ENCODE measurements at regions not wholly inside any gene's neighbourhood (a gene's known extent, or its start where the extent isn't known, plus 50 kb on each side); places are given as distances from the start of the nearest gene placed in this dataset.

GRCh38 chr7:35889870-35890269, 89.0 kb downstream of the SEPTIN7 start:
- Histone ChIP-seq H3K36me3 (ENCODE audit: control insufficient read depth, insufficient read depth, low read length) (peaks cover 22% of the 10 kb centered on the region), H3K27ac (ENCODE audit: low read length) (no peak overlapping the region), H3K4me3 (ENCODE audit: low read depth in 2 of 2, low read length in 2 of 2) (no peak overlapping the region), H3K4me1 (ENCODE audit: control insufficient read depth, insufficient read depth, low read length) (no peaks in the 10 kb centered on the region), H3K27me3 (ENCODE audit: control insufficient read depth, insufficient read depth, low read length) (no peaks in the 10 kb centered on the region), H3K9me3 (ENCODE audit: control insufficient read depth, insufficient read depth, low read depth, low read length) (no peaks in the 10 kb centered on the region)
- DNase-seq (ENCODE audit: low read depth, low spot score): no peak
- no peak for TF ChIP-seq TCF7L2 (IDR thresholded peaks at IDR 0.05; ENCODE audit: low read depth, low read length)
- TF ChIP-seq SIN3A (IDR thresholded peaks at IDR 0.05; ENCODE audit: borderline replicate concordance, insufficient read depth, low read depth, low read length): no peak
- no peak for TF ChIP-seq CTCF (IDR thresholded peaks at IDR 0.05)
- no peak for TF ChIP-seq REST (IDR thresholded peaks at IDR 0.05; ENCODE audit: insufficient read depth in 1 of 2, low read depth in 2 of 2, low read length in 1 of 2)
- no peak for TF ChIP-seq POLR2AphosphoS5 (IDR thresholded peaks at IDR 0.05; ENCODE audit: low read depth, low read length)
- no TSS peak for BruUV-seq (replicated peaks)
- ChIA-PET CTCF (no interaction called here), POLR2A (interaction anchor here (0.6 kb wide), 1 partner anchor 144 kb away, joined by 3 read pairs; no protein-coding TSS in a partner anchor)
- no peak for ATAC-seq
- intact Hi-C loops (cut with micrococcal nuclease; ENCODE audit: unreplicated experiment) (no loop called here), in situ Hi-C loops (cut with HindIII; ENCODE audit: low pct_unique_long_range_greater_than_20kb, low sequenced_read_pairs) (no loop called here)

GRCh38 chr7:35891004-35891830, 90.4 kb downstream of the SEPTIN7 start:
- no peak for ATAC-seq
- intact Hi-C loops (cut with micrococcal nuclease; ENCODE audit: unreplicated experiment) (no loop called here), in situ Hi-C loops (cut with HindIII; ENCODE audit: low pct_unique_long_range_greater_than_20kb, low sequenced_read_pairs) (no loop called here)
- H3K27me3 ChIP-seq (ENCODE audit: control insufficient read depth, insufficient read depth, low read length): no peaks in the 10 kb centered on the region
- no peaks in the 10 kb centered on the region for H3K9me3 ChIP-seq (ENCODE audit: control insufficient read depth, insufficient read depth, low read depth, low read length)
- H3K27ac ChIP-seq (ENCODE audit: low read length): no peak overlapping the region
- no peak for DNase-seq (ENCODE audit: low read depth, low spot score)
- H3K4me1 ChIP-seq (ENCODE audit: control insufficient read depth, insufficient read depth, low read length): no peaks in the 10 kb centered on the region
- ChIA-PET POLR2A (interaction anchor here (0.5 to 0.6 kb wide), 3 partner anchors 90 to 206 kb away, joined by 3 to 14 read pairs (median 6); partner anchors contain the start of gene SEPTIN7), CTCF (no interaction called here)
- H3K36me3 ChIP-seq (ENCODE audit: control insufficient read depth, insufficient read depth, low read length): peaks cover 17% of the 10 kb centered on the region
- no peak overlapping the region for H3K4me3 ChIP-seq (ENCODE audit: low read depth in 2 of 2, low read length in 2 of 2)
- BruUV-seq (replicated peaks): no TSS peak
- TF ChIP-seq TCF7L2 (IDR thresholded peaks at IDR 0.05; ENCODE audit: low read depth, low read length): no peak
- TF ChIP-seq SIN3A (IDR thresholded peaks at IDR 0.05; ENCODE audit: borderline replicate concordance, insufficient read depth, low read depth, low read length): no peak
- TF ChIP-seq CTCF (IDR thresholded peaks at IDR 0.05): no peak
- no peak for TF ChIP-seq POLR2AphosphoS5 (IDR thresholded peaks at IDR 0.05; ENCODE audit: low read depth, low read length)
- no peak for TF ChIP-seq REST (IDR thresholded peaks at IDR 0.05; ENCODE audit: insufficient read depth in 1 of 2, low read depth in 2 of 2, low read length in 1 of 2)
